ENCODE measurements at regions not wholly inside any gene's neighbourhood (a gene's known extent, or its start where the extent isn't known, plus 50 kb on each side); places are given as distances from the start of the nearest gene placed in this dataset.

DNA sequence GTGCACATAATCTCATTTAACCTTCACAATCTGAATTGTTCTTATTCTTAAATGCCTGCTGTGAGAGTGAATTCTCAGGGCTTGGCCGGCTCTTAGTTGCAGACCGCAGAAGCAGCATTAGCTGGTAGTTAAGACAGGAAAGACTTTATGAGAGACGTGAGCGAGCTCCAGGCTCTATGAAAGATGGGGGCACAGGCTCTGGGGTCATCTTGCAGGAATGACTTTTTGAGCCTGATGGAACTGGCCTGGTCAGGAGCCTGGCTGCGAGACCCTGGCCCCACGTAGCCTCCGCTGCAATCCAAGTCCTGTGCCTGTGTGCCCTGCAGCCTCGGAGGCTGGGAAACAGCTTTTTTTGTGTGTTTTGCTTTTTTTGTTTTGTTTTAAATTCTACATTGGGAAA is 958.8 kb upstream of the ZNF722 start:
- no peak for DNase-seq (ENCODE audit: low read depth, low spot score)
- Histone ChIP-seq H3K4me3 (ENCODE audit: insufficient read length, low read depth) (no peak overlapping the region), H3K4me1 (ENCODE audit: insufficient read depth, insufficient read length) (no peaks in the 10 kb centered on the region), H3K36me3 (ENCODE audit: insufficient read depth, insufficient read length, low read length) (no peaks in the 10 kb centered on the region), H3K9me3 (ENCODE audit: insufficient read depth, low read length) (no peaks in the 10 kb centered on the region), H3K27me3 (ENCODE audit: insufficient read depth, insufficient read length) (no peaks in the 10 kb centered on the region), H3K9ac (ENCODE audit: insufficient read length, low read depth) (no peak overlapping the region)
- TF ChIP-seq ZNF274 (IDR thresholded peaks at IDR 0.05; ENCODE audit: low read depth, low read length) (no peak), SUZ12 (IDR thresholded peaks at IDR 0.05; ENCODE audit: extremely low read depth, insufficient read depth, insufficient read length) (no peak), YY1 (IDR thresholded peaks at IDR 0.05; ENCODE audit: insufficient read depth, insufficient read length) (no peak)

DNA sequence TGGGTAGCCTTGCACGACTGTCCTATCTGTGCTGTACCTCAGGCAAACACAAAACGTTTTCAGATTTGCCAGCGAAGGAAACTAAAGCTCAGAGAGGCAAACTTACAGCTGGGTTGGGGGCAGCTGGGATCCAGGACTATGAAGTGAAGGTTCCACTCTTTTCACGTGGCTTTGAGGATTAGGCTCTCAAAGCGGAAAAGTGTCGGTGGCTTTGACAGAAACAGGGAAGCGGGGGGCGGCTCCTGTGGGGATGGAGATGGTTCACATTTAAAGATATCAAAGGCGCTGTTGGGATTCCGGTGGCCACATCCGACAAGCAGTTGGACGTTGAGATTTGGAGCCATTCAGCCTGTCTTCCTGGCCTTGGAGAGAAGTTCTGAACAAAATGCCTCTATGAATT is 958.3 kb upstream of the ZNF722 start:
- no peaks in the 10 kb centered on the region for H3K4me1 ChIP-seq (ENCODE audit: insufficient read depth, insufficient read length)
- H3K4me3 ChIP-seq (ENCODE audit: insufficient read length, low read depth) = no peak overlapping the region
- no peaks in the 10 kb centered on the region for H3K27me3 ChIP-seq (ENCODE audit: insufficient read depth, insufficient read length)
- no peak overlapping the region for H3K9ac ChIP-seq (ENCODE audit: insufficient read length, low read depth)
- DNase-seq (ENCODE audit: low read depth, low spot score) = no peak
- H3K36me3 ChIP-seq (ENCODE audit: insufficient read depth, insufficient read length, low read length) = no peaks in the 10 kb centered on the region
- TF ChIP-seq SUZ12 (IDR thresholded peaks at IDR 0.05; ENCODE audit: extremely low read depth, insufficient read depth, insufficient read length) = no peak
- TF ChIP-seq YY1 (IDR thresholded peaks at IDR 0.05; ENCODE audit: insufficient read depth, insufficient read length) = no peak
- TF ChIP-seq ZNF274 (IDR thresholded peaks at IDR 0.05; ENCODE audit: low read depth, low read length) = no peak
- H3K9me3 ChIP-seq (ENCODE audit: insufficient read depth, low read length) = no peaks in the 10 kb centered on the region

DNA sequence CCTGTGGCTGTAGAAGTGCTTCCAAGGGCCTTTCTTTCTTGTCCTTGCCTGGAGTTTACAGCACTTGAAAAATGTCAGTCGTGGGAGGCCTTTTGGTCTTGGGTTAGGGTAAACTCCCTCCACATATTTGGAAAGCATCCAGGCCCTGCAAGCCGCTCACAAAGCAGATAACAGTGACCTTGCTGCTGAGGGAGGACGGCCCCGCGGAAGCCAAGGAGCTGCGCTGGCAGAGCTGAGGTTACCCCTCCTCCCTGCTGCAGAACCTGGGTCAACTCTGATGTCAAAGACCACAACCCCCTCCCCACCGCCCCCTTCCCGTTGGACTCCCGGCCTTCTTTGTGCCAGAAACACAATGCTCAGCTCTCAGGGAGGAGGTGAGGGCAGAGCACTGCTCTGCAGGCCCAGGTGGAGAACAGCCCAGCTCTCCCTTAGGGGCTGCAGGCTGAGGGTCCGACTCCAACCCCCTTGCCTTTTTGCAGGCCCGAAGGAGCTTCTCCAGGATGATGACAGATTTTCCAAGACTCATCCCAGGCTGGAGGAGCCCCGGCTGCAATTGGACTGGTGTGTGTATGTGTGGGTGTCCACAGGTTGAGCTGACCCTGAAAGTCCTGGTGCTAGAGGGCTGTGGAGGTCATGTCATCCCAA is 957.6 kb upstream of the ZNF722 start:
- no peak for DNase-seq (ENCODE audit: low read depth, low spot score)
- H3K9ac ChIP-seq (ENCODE audit: insufficient read length, low read depth) = no peak overlapping the region
- no peaks in the 10 kb centered on the region for H3K4me1 ChIP-seq (ENCODE audit: insufficient read depth, insufficient read length)
- no peak for TF ChIP-seq SUZ12 (IDR thresholded peaks at IDR 0.05; ENCODE audit: extremely low read depth, insufficient read depth, insufficient read length)
- no peak for TF ChIP-seq YY1 (IDR thresholded peaks at IDR 0.05; ENCODE audit: insufficient read depth, insufficient read length)
- no peak for TF ChIP-seq ZNF274 (IDR thresholded peaks at IDR 0.05; ENCODE audit: low read depth, low read length)
- no peaks in the 10 kb centered on the region for H3K9me3 ChIP-seq (ENCODE audit: insufficient read depth, low read length)
- no peak overlapping the region for H3K4me3 ChIP-seq (ENCODE audit: insufficient read length, low read depth)
- no peaks in the 10 kb centered on the region for H3K36me3 ChIP-seq (ENCODE audit: insufficient read depth, insufficient read length, low read length)
- no peaks in the 10 kb centered on the region for H3K27me3 ChIP-seq (ENCODE audit: insufficient read depth, insufficient read length)

DNA sequence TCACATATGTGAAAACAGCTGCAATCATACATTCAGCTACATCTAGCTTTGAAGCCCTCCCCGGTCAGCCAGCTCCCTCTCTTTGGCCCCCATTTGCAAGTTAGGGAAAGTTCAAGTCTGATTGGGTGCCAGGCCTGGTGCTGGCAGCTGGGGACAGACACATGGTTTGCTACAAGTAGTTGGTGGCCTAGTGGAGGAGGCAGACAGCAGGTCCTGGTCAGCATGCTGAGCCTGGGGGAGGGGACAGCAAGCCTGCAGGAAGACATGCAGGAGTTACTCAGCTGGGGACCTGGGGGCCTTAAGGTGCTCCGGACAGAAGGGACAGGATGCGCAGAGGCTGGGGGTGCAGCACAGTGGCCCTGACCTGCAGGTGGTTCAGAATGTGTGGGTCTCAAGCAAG is 956.9 kb upstream of the ZNF722 start:
- H3K9me3 ChIP-seq (ENCODE audit: insufficient read depth, low read length) = no peaks in the 10 kb centered on the region
- no peak overlapping the region for H3K9ac ChIP-seq (ENCODE audit: insufficient read length, low read depth)
- H3K4me1 ChIP-seq (ENCODE audit: insufficient read depth, insufficient read length) = no peaks in the 10 kb centered on the region
- no peak for DNase-seq (ENCODE audit: low read depth, low spot score)
- H3K4me3 ChIP-seq (ENCODE audit: insufficient read length, low read depth) = no peak overlapping the region
- no peaks in the 10 kb centered on the region for H3K27me3 ChIP-seq (ENCODE audit: insufficient read depth, insufficient read length)
- TF ChIP-seq YY1 (IDR thresholded peaks at IDR 0.05; ENCODE audit: insufficient read depth, insufficient read length) (no peak), ZNF274 (IDR thresholded peaks at IDR 0.05; ENCODE audit: low read depth, low read length) (no peak), SUZ12 (IDR thresholded peaks at IDR 0.05; ENCODE audit: extremely low read depth, insufficient read depth, insufficient read length) (no peak)
- no peaks in the 10 kb centered on the region for H3K36me3 ChIP-seq (ENCODE audit: insufficient read depth, insufficient read length, low read length)

DNA sequence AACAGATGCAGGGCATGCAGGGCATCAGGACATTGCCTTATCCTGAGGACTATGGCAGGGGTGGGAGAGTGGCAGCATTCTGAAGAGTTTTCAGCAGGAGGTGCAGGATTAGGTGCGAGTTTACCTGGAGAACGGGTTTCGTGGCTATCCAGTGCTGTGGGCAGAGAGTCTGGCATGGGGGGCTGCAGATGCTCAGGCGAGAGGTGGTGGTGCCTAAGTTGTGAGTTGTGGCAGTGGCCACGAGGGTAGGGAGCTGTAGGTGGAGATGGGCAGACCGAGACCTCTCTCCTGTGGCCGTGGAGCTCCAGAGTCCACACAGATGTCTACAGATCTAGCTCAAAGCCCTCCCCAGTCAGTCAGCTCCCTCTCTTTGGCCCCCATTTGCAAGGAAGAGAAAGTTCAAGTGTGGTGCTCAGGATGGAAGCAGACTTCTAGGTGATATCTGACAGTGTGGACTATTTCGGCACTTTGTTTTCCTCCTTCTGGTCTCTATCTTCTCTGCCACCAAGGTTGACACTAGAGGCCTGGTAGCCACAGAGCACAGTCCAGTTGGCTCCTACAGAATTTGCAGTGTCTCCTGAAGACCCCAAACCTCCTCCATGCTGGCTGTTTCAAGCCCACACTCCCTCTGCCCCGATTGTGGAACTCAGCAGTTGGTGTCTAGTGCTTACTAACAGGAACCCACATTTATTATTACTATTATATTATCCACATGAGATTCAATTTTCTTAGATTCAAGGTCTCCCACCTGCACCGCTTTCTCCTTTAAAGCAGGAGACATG is 955.7 kb upstream of the ZNF722 start:
- Histone ChIP-seq H3K9ac (ENCODE audit: insufficient read length, low read depth) (no peak overlapping the region), H3K4me3 (ENCODE audit: insufficient read length, low read depth) (no peak overlapping the region), H3K4me1 (ENCODE audit: insufficient read depth, insufficient read length) (no peaks in the 10 kb centered on the region), H3K36me3 (ENCODE audit: insufficient read depth, insufficient read length, low read length) (no peaks in the 10 kb centered on the region), H3K9me3 (ENCODE audit: insufficient read depth, low read length) (no peaks in the 10 kb centered on the region), H3K27me3 (ENCODE audit: insufficient read depth, insufficient read length) (no peaks in the 10 kb centered on the region)
- TF ChIP-seq SUZ12 (IDR thresholded peaks at IDR 0.05; ENCODE audit: extremely low read depth, insufficient read depth, insufficient read length) (no peak), YY1 (IDR thresholded peaks at IDR 0.05; ENCODE audit: insufficient read depth, insufficient read length) (no peak), ZNF274 (IDR thresholded peaks at IDR 0.05; ENCODE audit: low read depth, low read length) (no peak)
- DNase-seq (ENCODE audit: low read depth, low spot score) = no peak

- no peak for DNase-seq (ENCODE audit: low read depth, low spot score)
- TF ChIP-seq SUZ12 (IDR thresholded peaks at IDR 0.05; ENCODE audit: extremely low read depth, insufficient read depth, insufficient read length) = no peak
- no peak for TF ChIP-seq YY1 (IDR thresholded peaks at IDR 0.05; ENCODE audit: insufficient read depth, insufficient read length)
- TF ChIP-seq ZNF274 (IDR thresholded peaks at IDR 0.05; ENCODE audit: low read depth, low read length) = no peak
- H3K36me3 ChIP-seq (ENCODE audit: insufficient read depth, insufficient read length, low read length) = no peaks in the 10 kb centered on the region
- H3K9ac ChIP-seq (ENCODE audit: insufficient read length, low read depth) = no peak overlapping the region
- H3K4me3 ChIP-seq (ENCODE audit: insufficient read length, low read depth) = no peak overlapping the region
- H3K9me3 ChIP-seq (ENCODE audit: insufficient read depth, low read length) = no peaks in the 10 kb centered on the region
- no peaks in the 10 kb centered on the region for H3K27me3 ChIP-seq (ENCODE audit: insufficient read depth, insufficient read length)
- H3K4me1 ChIP-seq (ENCODE audit: insufficient read depth, insufficient read length) = no peaks in the 10 kb centered on the region
Measured at GRCh38 chr7:63043657-63044543, 954.7 kb upstream of the ZNF722 start.

GRCh38 chr7:63044721-63045120 is 953.9 kb upstream of the ZNF722 start:
- Histone ChIP-seq H3K27me3 (ENCODE audit: insufficient read depth, insufficient read length) (no peaks in the 10 kb centered on the region), H3K9ac (ENCODE audit: insufficient read length, low read depth) (no peak overlapping the region), H3K36me3 (ENCODE audit: insufficient read depth, insufficient read length, low read length) (no peaks in the 10 kb centered on the region), H3K4me1 (ENCODE audit: insufficient read depth, insufficient read length) (no peaks in the 10 kb centered on the region), H3K4me3 (ENCODE audit: insufficient read length, low read depth) (no peak overlapping the region), H3K9me3 (ENCODE audit: insufficient read depth, low read length) (no peaks in the 10 kb centered on the region)
- TF ChIP-seq SUZ12 (IDR thresholded peaks at IDR 0.05; ENCODE audit: extremely low read depth, insufficient read depth, insufficient read length) (no peak), ZNF274 (IDR thresholded peaks at IDR 0.05; ENCODE audit: low read depth, low read length) (no peak), YY1 (IDR thresholded peaks at IDR 0.05; ENCODE audit: insufficient read depth, insufficient read length) (no peak)
- no peak for DNase-seq (ENCODE audit: low read depth, low spot score)
